HepG2 (cell line): ENCODE measurements at regions not wholly inside any gene's neighbourhood (a gene's known extent, or its start where the extent isn't known, plus 50 kb on each side); places are given as distances from the start of the nearest gene placed in this dataset.

Source experiments
- ATAC-seq: fragments of 200-7000 bp; cut with Tn5 transposase; 3 replicates; pipeline ENCODE4 v1.9.1; 2020; ENCODE audit warnings: mild to moderate bottlenecking, moderate library complexity
- BruUV-seq: library from RNA; stranded (reverse); fragments of 400-500 nt; replicated peaks from 2 replicates; lab custom pipeline; 2021; lab: Mats Ljungman, UMichigan
- CTCF ChIA-PET: fragments of 300-600 bp; formaldehyde crosslinking; extraction: SDS; loops from one replicate; lab custom pipeline; 2021; ENCODE audit warnings: low total read pairs, inconsistent platforms, low intra/inter-chr PET ratio; lab: Yijun Ruan, JAX
- POLR2A ChIA-PET: fragments of 350-600 bp; sonication (Branson Sonifier 250); formaldehyde crosslinking; loops from one replicate; lab custom pipeline; 2020; ENCODE audit warnings: antibody characterized with exemption, inconsistent platforms; lab: Yijun Ruan, JAX
- DNase-seq: peaks from one replicate; pipeline ENCODE4 v3.0.0-alpha.2; 2015; ENCODE audit warnings: low spot score
- FAIRE-seq: peaks from 3 replicates; lab custom pipeline; 2011; peaks lifted over from hg19 to GRCh38; lab: Jason Lieb, UNC
- H2AFZ ChIP-seq: one replicate; pipeline ENCODE4 v1.6.1; 2011; ENCODE audit warnings: low read length, inconsistent platforms
- H3K27ac ChIP-seq: fragments of 300-600 bp; 3 replicates; pipeline ENCODE4 v1.8.0; 2011; ENCODE audit warnings: mixed run types, mild to moderate bottlenecking, mixed read lengths, low read length, inconsistent platforms; ENCODE audit not compliant: insufficient read depth; ENCODE audit errors: extremely low read length
- H3K27me3 ChIP-seq, 2 experiments: fragments of 200-600 bp in 1 of 2; 2 replicates in 1 of 2; 3 replicates in 1 of 2; pipeline versions ENCODE4 v1.6.0 to v1.8.0; 2011; ENCODE audit warnings: low read length in 2 of 2, mild to moderate bottlenecking in 2 of 2, moderate library complexity in 2 of 2, inconsistent platforms in 1 of 2; ENCODE audit not compliant: insufficient read depth in 2 of 2, control insufficient read depth in 1 of 2
- H3K36me3 ChIP-seq, 2 experiments: fragments of 200-600 bp in 1 of 2; replicated peaks in 1 of 2; 2 replicates in 1 of 2; 3 replicates in 1 of 2; pipeline versions ENCODE4 v1.5.1 to v1.8.0; 2011; ENCODE audit warnings: low read length in 2 of 2, inconsistent platforms in 1 of 2; ENCODE audit not compliant: insufficient read depth in 2 of 2, control insufficient read depth in 1 of 2
- H3K4me1 ChIP-seq: 2 replicates; pipeline ENCODE4 v1.5.1; 2012; ENCODE audit warnings: low read length, inconsistent platforms; ENCODE audit not compliant: insufficient read depth
- H3K4me2 ChIP-seq: 2 replicates; pipeline ENCODE4 v1.6.0; 2011; ENCODE audit warnings: low read depth, low read length, inconsistent platforms
- H3K4me3 ChIP-seq, 3 experiments: fragments of 200-600 bp in 1 of 3; sonication (generic), shearing (Covaris generic) in 1 of 3; replicated peaks in 1 of 3; 2 replicates each; pipeline ENCODE4 v1.5.1; 2011 to 2016; ENCODE audit warnings: low read length in 3 of 3, inconsistent platforms in 2 of 3, low read depth in 2 of 3, mild to moderate bottlenecking in 2 of 3, control low read depth in 1 of 3, mixed read lengths in 1 of 3; ENCODE audit not compliant: insufficient read depth in 1 of 3
- H3K79me2 ChIP-seq: one replicate; pipeline ENCODE4 v1.6.1; 2011; ENCODE audit warnings: low read length, inconsistent platforms; ENCODE audit not compliant: insufficient read depth
- H3K9ac ChIP-seq: 2 replicates; pipeline ENCODE4 v1.6.0; 2011; ENCODE audit warnings: mild to moderate bottlenecking, low read depth, low read length, inconsistent platforms; ENCODE audit not compliant: insufficient read depth
- H3K9me3 ChIP-seq: 2 replicates; pipeline ENCODE4 v1.5.1; 2012; ENCODE audit warnings: mild to moderate bottlenecking, low read length
- H4K20me1 ChIP-seq: 2 replicates; pipeline ENCODE4 v1.6.0; 2011; ENCODE audit warnings: inconsistent platforms, mild to moderate bottlenecking, low read length, moderate library complexity; ENCODE audit not compliant: insufficient read depth
- CC2D1A ChIP-seq: sonication (generic); formaldehyde crosslinking; IDR thresholded peaks from 2 replicates; pipeline ENCODE4 v1.8.1; 2023; ENCODE audit warnings: mild to moderate bottlenecking, missing genetic modification reagents
- FOXO1 ChIP-seq: sonication (generic); formaldehyde crosslinking; IDR thresholded peaks from 2 replicates; pipeline ENCODE4 v1.4.0; 2020; ENCODE audit warnings: missing genetic modification reagents
- GTF2F1 ChIP-seq: fragments of 150-350 bp; IDR thresholded peaks from 2 replicates; pipeline ENCODE4 v1.6.1; 2014; ENCODE audit warnings: low read length
- NFIC ChIP-seq: IDR thresholded peaks from 2 replicates; pipeline ENCODE4 v1.6.1; 2012; ENCODE audit warnings: mild to moderate bottlenecking, low read length, inconsistent platforms
- NFKBIZ ChIP-seq: IDR thresholded peaks from 2 replicates; pipeline ENCODE4 v1.6.1; 2018; ENCODE audit warnings: missing genetic modification reagents, missing compliant biosample characterization
- NFRKB ChIP-seq: fragments of 450-650 bp; IDR thresholded peaks from 2 replicates; pipeline ENCODE4 v1.6.1; 2017
- POLR2AphosphoS2 ChIP-seq: IDR thresholded peaks from 2 replicates; pipeline ENCODE4 v1.6.1; 2011; ENCODE audit warnings: low read depth, low read length, improper control_type of control experiment
- REST ChIP-seq, 2 experiments: IDR thresholded peaks; 2 replicates each; pipeline ENCODE4 v1.6.1; 2011 to 2012; ENCODE audit warnings: low read length in 2 of 2, borderline replicate concordance in 1 of 2, low read depth in 1 of 2, mild to moderate bottlenecking in 1 of 2, moderate library complexity in 1 of 2
- YY1 ChIP-seq: IDR thresholded peaks from 2 replicates; pipeline ENCODE4 v1.6.1; 2011; ENCODE audit warnings: low read length, low read depth, moderate library complexity, mild to moderate bottlenecking; ENCODE audit not compliant: insufficient read depth, insufficient replicate concordance
- ZC3H4 ChIP-seq: sonication (generic); formaldehyde crosslinking; IDR thresholded peaks from 2 replicates; pipeline ENCODE4 v1.4.0; 2020; ENCODE audit warnings: missing genetic modification reagents, borderline replicate concordance
- ZNF205 ChIP-seq: IDR thresholded peaks from 2 replicates; pipeline ENCODE4 v1.6.1; 2018; ENCODE audit warnings: missing biosample characterization, missing genetic modification reagents
- ZNF446 ChIP-seq: sonication (generic); formaldehyde crosslinking; IDR thresholded peaks from 2 replicates; pipeline ENCODE4 v1.5.0; 2020; ENCODE audit warnings: mild to moderate bottlenecking, missing genetic modification reagents
- ZNF607 ChIP-seq: sonication (generic); formaldehyde crosslinking; IDR thresholded peaks from 2 replicates; pipeline ENCODE4 v1.5.1; 2020; ENCODE audit warnings: missing genetic modification reagents, mild to moderate bottlenecking, borderline replicate concordance
- ZNF646 ChIP-seq: sonication (generic); formaldehyde crosslinking; IDR thresholded peaks from 2 replicates; pipeline ENCODE4 v1.9.0; 2021; ENCODE audit warnings: mild to moderate bottlenecking, missing genetic modification reagents
- ZNF775 ChIP-seq: sonication (generic); formaldehyde crosslinking; IDR thresholded peaks from 2 replicates; pipeline ENCODE4 v1.4.0; 2020; ENCODE audit warnings: missing genetic modification reagents, mild to moderate bottlenecking, moderate library complexity, borderline replicate concordance
- WGBS: methylation state at CpG from one replicate; pipeline ENCODE4 v1.1.6; 2017; ENCODE audit warnings: low lambda C conversion rate; 5-methylcytosine and 5-hydroxymethylcytosine counted together
- in situ Hi-C: cut with HindIII; loops from 2 replicates; pipeline ENCODE4 v1.10.0; 2017; ENCODE audit warnings: low pct_unique_long_range_greater_than_20kb; ENCODE audit not compliant: extremely low pct_ligation_motif_present
- intact Hi-C: fragments of 100-400 bp; cut with micrococcal nuclease; formaldehyde crosslinking; loops from one replicate; pipeline ENCODE4 v1.10.0; 2022; ENCODE audit not compliant: unreplicated experiment

DNA sequence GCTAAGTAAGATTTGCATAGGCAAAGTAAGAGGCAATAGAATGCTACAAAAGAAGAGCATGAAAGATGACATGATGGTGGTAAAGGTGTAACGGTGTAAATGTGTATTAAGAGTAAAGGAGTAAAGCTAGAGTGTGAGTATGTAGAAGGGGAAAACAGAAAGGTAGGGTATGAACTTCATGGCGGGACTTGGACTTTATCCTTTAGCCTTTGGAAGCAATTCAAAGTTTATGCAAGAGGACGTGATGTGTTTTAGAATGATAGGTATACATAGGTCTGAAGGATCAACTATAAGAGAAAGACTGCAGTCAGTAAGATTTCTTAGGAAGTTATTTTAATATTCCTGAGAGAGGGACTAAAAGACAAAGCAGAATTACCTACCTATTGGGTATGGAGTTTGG lies 358.0 kb upstream of the FAT3 start:
- Histone ChIP-seq H3K36me3 (no peaks in the 10 kb centered on the region), H3K4me1 (no peaks in the 10 kb centered on the region), H3K9ac (no peak overlapping the region), H4K20me1 (no peaks in the 10 kb centered on the region), H3K27ac (no peak overlapping the region), H3K9me3 (peaks cover 6% of the 10 kb centered on the region), H3K4me2 (no peak overlapping the region), H3K79me2 (no peaks in the 10 kb centered on the region), H3K27me3 (no peaks in the 10 kb centered on the region), H2AFZ (no peak overlapping the region), H3K4me3 (no peak overlapping the region)
- DNase-seq, result no peak
- POLR2A ChIA-PET, result no interaction called here
- in situ Hi-C loops, result no loop called here
- no peak for ATAC-seq
- intact Hi-C loops, result no loop called here
- no TSS peak for BruUV-seq
- FAIRE-seq, result no peak
- 0% methylated on average over 3 of the region's 3 CpGs for WGBS
- CTCF ChIA-PET, result no interaction called here
- TF ChIP-seq GTF2F1, result no peak
- TF ChIP-seq REST (IDR thresholded peaks at IDR 0.05; ENCODE audit: borderline replicate concordance in 1 of 2, low read depth in 1 of 2, low read length in 2 of 2), result no peak
- TF ChIP-seq ZC3H4 (CRISPR knock-in tag), result no peak
- no peak for TF ChIP-seq ZNF446
- TF ChIP-seq ZNF607, result no peak
- TF ChIP-seq ZNF775 (CRISPR knock-in tag), result no peak
- TF ChIP-seq CC2D1A (CRISPR knock-in tag), result no peak
- no peak for TF ChIP-seq YY1
- no peak for TF ChIP-seq ZNF646
- no peak for TF ChIP-seq FOXO1
- TF ChIP-seq NFRKB, result no peak
- TF ChIP-seq NFKBIZ (CRISPR knock-in tag), result no peak
- TF ChIP-seq NFIC, result no peak
- TF ChIP-seq ZNF205 (CRISPR knock-in tag), result no peak
- TF ChIP-seq POLR2AphosphoS2, result no peak
